Gastroesophageal sphincter (tissue), 4 donors: ENCODE measurements at regions not wholly inside any gene's neighbourhood (a gene's known extent, or its start where the extent isn't known, plus 50 kb on each side); places are given as distances from the start of the nearest gene placed in this dataset.

ENCODE experiments used
- ATAC-seq: fragments of 150-250 bp; one replicate; pipeline ENCODE4 v1.9.1; 2016; ENCODE audit warnings: mild to moderate bottlenecking, moderate library complexity
- H3K27ac ChIP-seq, 4 donors: fragments of 200-600 bp; sonication (generic) in 3 of 4; 1 replicate in 3 of 4; 2 replicates in 1 of 4; pipeline ENCODE4 v1.5.1; 2016 to 2019
- H3K27me3 ChIP-seq: fragments of 200-600 bp; sonication (generic); one replicate; pipeline ENCODE4 v1.5.1; 2019
- H3K36me3 ChIP-seq, 2 donors: fragments of 200-600 bp; sonication (generic); one replicate each; pipeline ENCODE4 v1.5.1; 2019; ENCODE audit warnings: control low read depth in 1 of 2
- H3K4me1 ChIP-seq, 3 donors: fragments of 200-600 bp; sonication (generic); 1 replicate in 2 of 3; 2 replicates in 1 of 3; pipeline ENCODE4 v1.5.1; 2016 to 2019; ENCODE audit warnings: control low read depth in 2 of 3
- H3K4me3 ChIP-seq, 2 donors: fragments of 200-600 bp; sonication (generic); one replicate each; pipeline ENCODE4 v1.5.1; 2019; ENCODE audit warnings: mild to moderate bottlenecking in 1 of 2, moderate library complexity in 1 of 2
- H3K9me3 ChIP-seq, 3 donors: fragments of 200-600 bp; sonication (generic); one replicate each; pipeline ENCODE4 v1.5.1; 2017 to 2019; ENCODE audit warnings: control low read depth in 2 of 3
- EP300 ChIP-seq: sonication (generic); formaldehyde crosslinking; IDR thresholded peaks from one replicate; pipeline ENCODE4 v1.6.1; 2017; ENCODE audit warnings: antibody characterized with exemption, mild to moderate bottlenecking
- POLR2A ChIP-seq, 2 donors: fragments of 450-650 bp; IDR thresholded peaks; one replicate each; pipeline ENCODE4 v1.6.1; 2017; ENCODE audit warnings: antibody characterized with exemption in 2 of 2, mild to moderate bottlenecking in 2 of 2, moderate library complexity in 1 of 2
- POLR2AphosphoS5 ChIP-seq: sonication (generic); formaldehyde crosslinking; IDR thresholded peaks from one replicate; pipeline ENCODE4 v1.6.1; 2017; ENCODE audit warnings: antibody characterized with exemption
- WGBS, 2 donors: methylation state at CpG; one replicate each; pipeline ENCODE4 v1.1.5; 2018; ENCODE audit warnings: low coverage in 1 of 2; 5-methylcytosine and 5-hydroxymethylcytosine counted together
- TF ChIP-seq, protein P1 (sequence below), 4 experiments: fragments of 200-600 bp in 2 of 4; fragments of 450-650 bp in 2 of 4; sonication (generic) in 1 of 4; IDR thresholded peaks; one replicate each; pipeline ENCODE4 v1.5.1; 2017 to 2019; ENCODE audit warnings: antibody characterized with exemption in 4 of 4, mild to moderate bottlenecking in 2 of 4, moderate library complexity in 2 of 4

DNA sequence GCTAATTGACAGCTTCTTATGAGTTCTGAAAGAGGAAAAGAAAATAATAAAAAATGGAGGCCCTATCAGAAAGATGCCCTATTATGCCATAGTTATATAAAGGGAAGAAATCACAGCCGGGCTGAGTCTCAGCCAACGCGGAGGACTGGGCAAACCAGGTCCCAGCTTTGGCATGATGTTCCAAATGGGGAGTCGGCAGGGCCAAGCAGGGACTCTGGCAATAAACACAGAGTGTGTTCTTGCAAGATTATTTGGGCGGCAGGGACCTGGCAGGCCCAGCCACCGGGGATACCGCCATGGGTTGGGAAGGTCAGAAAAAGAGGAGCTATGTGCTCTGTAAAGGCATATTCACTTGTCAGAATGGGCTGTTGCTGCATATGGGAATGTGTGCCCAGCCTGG lies 694.9 kb downstream of the BCL11A start:
- ATAC-seq = no peak

DNA sequence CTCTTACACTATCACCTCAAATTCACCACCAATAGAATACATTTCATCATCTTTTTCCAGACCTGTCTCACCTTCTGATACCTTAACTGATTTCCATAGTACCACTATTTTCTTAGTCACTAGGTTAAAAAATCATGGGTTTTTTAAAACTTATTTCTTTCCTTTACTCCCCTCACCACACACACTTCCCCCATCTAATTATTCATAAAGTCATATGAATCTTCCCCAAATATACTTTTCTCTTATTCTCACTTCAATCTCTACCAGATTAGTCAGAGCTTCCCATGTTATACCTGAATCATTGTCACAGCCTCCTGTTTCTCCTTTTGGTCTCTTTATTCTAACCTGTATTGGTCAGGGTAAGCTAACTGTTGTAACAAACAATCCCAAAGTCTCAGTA lies 696.3 kb downstream of the BCL11A start:
- H3K27me3 ChIP-seq = no peaks in the 10 kb centered on the region
- H3K4me3 ChIP-seq = no peak overlapping the region
- ATAC-seq = no peak
- no peak overlapping the region for H3K27ac ChIP-seq
- H3K9me3 ChIP-seq = peaks cover 0 to 5% (median 0%) of the 10 kb centered on the region in 3 donors
- TF ChIP-seq EP300 (no peak), POLR2AphosphoS5 (no peak), POLR2A (IDR thresholded peaks at IDR 0.05) (no peak)
- TF ChIP-seq, protein P1, sequence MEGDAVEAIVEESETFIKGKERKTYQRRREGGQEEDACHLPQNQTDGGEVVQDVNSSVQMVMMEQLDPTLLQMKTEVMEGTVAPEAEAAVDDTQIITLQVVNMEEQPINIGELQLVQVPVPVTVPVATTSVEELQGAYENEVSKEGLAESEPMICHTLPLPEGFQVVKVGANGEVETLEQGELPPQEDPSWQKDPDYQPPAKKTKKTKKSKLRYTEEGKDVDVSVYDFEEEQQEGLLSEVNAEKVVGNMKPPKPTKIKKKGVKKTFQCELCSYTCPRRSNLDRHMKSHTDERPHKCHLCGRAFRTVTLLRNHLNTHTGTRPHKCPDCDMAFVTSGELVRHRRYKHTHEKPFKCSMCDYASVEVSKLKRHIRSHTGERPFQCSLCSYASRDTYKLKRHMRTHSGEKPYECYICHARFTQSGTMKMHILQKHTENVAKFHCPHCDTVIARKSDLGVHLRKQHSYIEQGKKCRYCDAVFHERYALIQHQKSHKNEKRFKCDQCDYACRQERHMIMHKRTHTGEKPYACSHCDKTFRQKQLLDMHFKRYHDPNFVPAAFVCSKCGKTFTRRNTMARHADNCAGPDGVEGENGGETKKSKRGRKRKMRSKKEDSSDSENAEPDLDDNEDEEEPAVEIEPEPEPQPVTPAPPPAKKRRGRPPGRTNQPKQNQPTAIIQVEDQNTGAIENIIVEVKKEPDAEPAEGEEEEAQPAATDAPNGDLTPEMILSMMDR (IDR thresholded peaks at IDR 0.05) = no peak
- no peaks in the 10 kb centered on the region for H3K36me3 ChIP-seq
- no peaks in the 10 kb centered on the region for H3K4me1 ChIP-seq

More for the DNA sequence above, 694.9 kb downstream of the BCL11A start:
- Histone ChIP-seq H3K36me3 (no peaks in the 10 kb centered on the region), H3K4me1 (no peaks in the 10 kb centered on the region), H3K4me3 (no peak overlapping the region), H3K9me3 (peaks cover 0 to 5% (median 0%) of the 10 kb centered on the region in 3 donors), H3K27ac (no peak overlapping the region), H3K27me3 (no peaks in the 10 kb centered on the region)
- WGBS, 2 donors = 98 to 100% methylated on average over 2 to 4 of the region's 7 CpGs
- TF ChIP-seq, protein P1 (IDR thresholded peaks at IDR 0.05) = no peak
- TF ChIP-seq POLR2AphosphoS5 (no peak), POLR2A (IDR thresholded peaks at IDR 0.05) (no peak), EP300 (no peak)

- ATAC-seq = no peak
- Histone ChIP-seq H3K4me1 (no peaks in the 10 kb centered on the region), H3K27me3 (no peaks in the 10 kb centered on the region), H3K36me3 (no peaks in the 10 kb centered on the region), H3K4me3 (no peak overlapping the region), H3K27ac (no peak overlapping the region), H3K9me3 (peaks cover 0 to 5% (median 0%) of the 10 kb centered on the region in 3 donors)
- WGBS, 2 donors = 86 to 92% methylated on average over 2 to 3 of the region's 3 CpGs
- TF ChIP-seq, protein P1 (IDR thresholded peaks at IDR 0.05) = no peak
- TF ChIP-seq POLR2A (IDR thresholded peaks at IDR 0.05) (no peak), POLR2AphosphoS5 (no peak), EP300 (no peak)
These were observed 697.1 kb downstream of the BCL11A start for GRCh38 chr2:59856391-59856790.

GRCh38 chr2:59853032-59853431 lies 700.4 kb downstream of the BCL11A start:
- ATAC-seq = no peak
- no peak overlapping the region for H3K27ac ChIP-seq
- TF ChIP-seq POLR2AphosphoS5 (no peak), EP300 (no peak), POLR2A (IDR thresholded peaks at IDR 0.05) (no peak)
- TF ChIP-seq, protein P1 (IDR thresholded peaks at IDR 0.05) = no peak
- no peaks in the 10 kb centered on the region for H3K36me3 ChIP-seq
- no peaks in the 10 kb centered on the region for H3K27me3 ChIP-seq
- no peaks in the 10 kb centered on the region for H3K4me1 ChIP-seq
- no peak overlapping the region for H3K4me3 ChIP-seq
- peaks cover 0 to 5% (median 0%) of the 10 kb centered on the region in 3 donors for H3K9me3 ChIP-seq
- 74 to 76% methylated on average over 4 of the region's 4 CpGs for WGBS, 2 donors

- no peak overlapping the region for H3K4me3 ChIP-seq
- ATAC-seq = no peak
- H3K36me3 ChIP-seq = no peaks in the 10 kb centered on the region
- H3K27ac ChIP-seq = no peak overlapping the region
- H3K9me3 ChIP-seq = no peaks in the 10 kb centered on the region
- TF ChIP-seq, protein P1 (IDR thresholded peaks at IDR 0.05) = no peak
- TF ChIP-seq POLR2AphosphoS5 (no peak), EP300 (no peak), POLR2A (IDR thresholded peaks at IDR 0.05) (no peak)
- no peaks in the 10 kb centered on the region for H3K4me1 ChIP-seq
- H3K27me3 ChIP-seq = no peaks in the 10 kb centered on the region
These were observed 701.5 kb downstream of the BCL11A start for GRCh38 chr2:59851836-59852475.
